ENCODE measurements at regions not wholly inside any gene's neighbourhood (a gene's known extent, or its start where the extent isn't known, plus 50 kb on each side); places are given as distances from the start of the nearest gene placed in this dataset.

GRCh38 chr21:33968995-33969348 lies 53.4 kb upstream of the ATP5PO start:
- POLR2A ChIA-PET, result interaction anchor here (0.6 kb wide), 1 partner anchor 33 kb away, joined by 9 read pairs; no protein-coding TSS in a partner anchor
- Histone ChIP-seq H3K36me3 (ENCODE audit: control insufficient read depth in 2 of 2, insufficient read depth in 1 of 2, low read length in 2 of 2) (peaks cover 0 to 5% of the 10 kb centered on the region in 2 experiments; a peak in 1 of 3 replicates), H3K9me3 (ENCODE audit: control insufficient read depth, insufficient read depth, low read depth, low read length) (no peaks in the 10 kb centered on the region), H3K4me1 (ENCODE audit: control insufficient read depth, insufficient read depth, low read length) (peaks cover 20% of the 10 kb centered on the region), H3K27ac (ENCODE audit: extremely low read depth, low read depth, low read length) (no peak overlapping the region), H3K4me3 (ENCODE audit: low read depth, low read length) (no peak overlapping the region)
- TF ChIP-seq YY1 (tag by site-specific recombination; IDR thresholded peaks at IDR 0.05), result no peak
- no peak for TF ChIP-seq ZNF138 (tag by site-specific recombination; IDR thresholded peaks at IDR 0.05; ENCODE audit: borderline replicate concordance)
- no peak for TF ChIP-seq ZNF837 (tag by site-specific recombination; IDR thresholded peaks at IDR 0.05)
- TF ChIP-seq, protein P1, sequence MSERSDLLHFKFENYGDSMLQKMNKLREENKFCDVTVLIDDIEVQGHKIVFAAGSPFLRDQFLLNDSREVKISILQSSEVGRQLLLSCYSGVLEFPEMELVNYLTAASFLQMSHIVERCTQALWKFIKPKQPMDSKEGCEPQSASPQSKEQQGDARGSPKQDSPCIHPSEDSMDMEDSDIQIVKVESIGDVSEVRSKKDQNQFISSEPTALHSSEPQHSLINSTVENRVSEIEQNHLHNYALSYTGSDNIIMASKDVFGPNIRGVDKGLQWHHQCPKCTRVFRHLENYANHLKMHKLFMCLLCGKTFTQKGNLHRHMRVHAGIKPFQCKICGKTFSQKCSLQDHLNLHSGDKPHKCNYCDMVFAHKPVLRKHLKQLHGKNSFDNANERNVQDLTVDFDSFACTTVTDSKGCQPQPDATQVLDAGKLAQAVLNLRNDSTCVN (tag by site-specific recombination; optimal IDR thresholded peaks at IDR 0.05), result no peak
- no peak for TF ChIP-seq ZNF341 (tag by site-specific recombination; IDR thresholded peaks at IDR 0.05; ENCODE audit: low read depth)
- TF ChIP-seq, protein P2, sequence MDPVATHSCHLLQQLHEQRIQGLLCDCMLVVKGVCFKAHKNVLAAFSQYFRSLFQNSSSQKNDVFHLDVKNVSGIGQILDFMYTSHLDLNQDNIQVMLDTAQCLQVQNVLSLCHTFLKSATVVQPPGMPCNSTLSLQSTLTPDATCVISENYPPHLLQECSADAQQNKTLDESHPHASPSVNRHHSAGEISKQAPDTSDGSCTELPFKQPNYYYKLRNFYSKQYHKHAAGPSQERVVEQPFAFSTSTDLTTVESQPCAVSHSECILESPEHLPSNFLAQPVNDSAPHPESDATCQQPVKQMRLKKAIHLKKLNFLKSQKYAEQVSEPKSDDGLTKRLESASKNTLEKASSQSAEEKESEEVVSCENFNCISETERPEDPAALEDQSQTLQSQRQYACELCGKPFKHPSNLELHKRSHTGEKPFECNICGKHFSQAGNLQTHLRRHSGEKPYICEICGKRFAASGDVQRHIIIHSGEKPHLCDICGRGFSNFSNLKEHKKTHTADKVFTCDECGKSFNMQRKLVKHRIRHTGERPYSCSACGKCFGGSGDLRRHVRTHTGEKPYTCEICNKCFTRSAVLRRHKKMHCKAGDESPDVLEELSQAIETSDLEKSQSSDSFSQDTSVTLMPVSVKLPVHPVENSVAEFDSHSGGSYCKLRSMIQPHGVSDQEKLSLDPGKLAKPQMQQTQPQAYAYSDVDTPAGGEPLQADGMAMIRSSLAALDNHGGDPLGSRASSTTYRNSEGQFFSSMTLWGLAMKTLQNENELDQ (tag by site-specific recombination; IDR thresholded peaks at IDR 0.05; ENCODE audit: low read depth), result no peak
- TF ChIP-seq PRDM6 (tag by site-specific recombination; IDR thresholded peaks at IDR 0.05), result no peak
- TF ChIP-seq ATF2 (tag by site-specific recombination; IDR thresholded peaks at IDR 0.05; ENCODE audit: low read depth), result no peak
- TF ChIP-seq ZNF37A (tag by site-specific recombination; IDR thresholded peaks at IDR 0.05), result no peak
- no peak for TF ChIP-seq ZNF624 (tag by site-specific recombination; IDR thresholded peaks at IDR 0.05)
- no peak for TF ChIP-seq ZNF785 (tag by site-specific recombination; IDR thresholded peaks at IDR 0.05)
- TF ChIP-seq ZNF549 (tag by site-specific recombination; IDR thresholded peaks at IDR 0.05), result no peak
- TF ChIP-seq ZNF426 (tag by site-specific recombination; IDR thresholded peaks at IDR 0.05), result no peak
- TF ChIP-seq ZNF211 (tag by site-specific recombination; IDR thresholded peaks at IDR 0.05; ENCODE audit: low read depth), result no peak
- no peak for TF ChIP-seq KLF1 (tag by site-specific recombination; IDR thresholded peaks at IDR 0.05)
- no peak for TF ChIP-seq MZF1 (tag by site-specific recombination; IDR thresholded peaks at IDR 0.05; ENCODE audit: borderline replicate concordance)
- TF ChIP-seq ZNF677 (tag by site-specific recombination; IDR thresholded peaks at IDR 0.05), result no peak
- no peak for TF ChIP-seq ZNF184 (tag by site-specific recombination; IDR thresholded peaks at IDR 0.05)
- TF ChIP-seq ZNF768 (tag by site-specific recombination; IDR thresholded peaks at IDR 0.05), result no peak
- TF ChIP-seq ZSCAN16 (tag by site-specific recombination; IDR thresholded peaks at IDR 0.05), result no peak
- CTCF ChIA-PET, result interaction anchor here (0.6 to 1.2 kb wide), 3 partner anchors 21 to 379 kb away, joined by 3 to 4 read pairs (median 3); no protein-coding TSS in a partner anchor
